K562 (cell line): ENCODE measurements at regions not wholly inside any gene's neighbourhood (a gene's known extent, or its start where the extent isn't known, plus 50 kb on each side); places are given as distances from the start of the nearest gene placed in this dataset.

Experiments used
- CTCF ChIP-seq, 3 experiments: IDR thresholded peaks in 2 of 3; conservative IDR thresholded peaks in 1 of 3; 2 replicates each; pipeline ENCODE4 v1.5.1; 2011 to 2012; ENCODE audit warnings: low read length in 3 of 3, mild to moderate bottlenecking in 3 of 3, control low read depth in 2 of 3, improper control_type of control experiment in 1 of 3, inconsistent platforms in 1 of 3, low read depth in 1 of 3, mixed read lengths in 1 of 3, moderate library complexity in 1 of 3; ENCODE audit not compliant: insufficient read depth in 2 of 3
- HCFC1 ChIP-seq: IDR thresholded peaks from 2 replicates; pipeline ENCODE4 v1.6.1; 2012; ENCODE audit warnings: low read depth, low read length, improper control_type of control experiment
- MAX ChIP-seq: sonication (generic); formaldehyde crosslinking; IDR thresholded peaks from 2 replicates; pipeline ENCODE4 v1.9.0; 2022; ENCODE audit warnings: mild to moderate bottlenecking, missing genetic modification reagents
- NELFE ChIP-seq: IDR thresholded peaks from 2 replicates; pipeline ENCODE4 v1.6.1; 2011; ENCODE audit warnings: mild to moderate bottlenecking; ENCODE audit not compliant: insufficient read depth, insufficient read length
- POLR2AphosphoS2 ChIP-seq: IDR thresholded peaks from 2 replicates; pipeline ENCODE4 v1.6.1; 2012; ENCODE audit warnings: low read length, improper control_type of control experiment
- SNAPC5 ChIP-seq: fragments of 250-450 bp; sonication (Bioruptor Pico); IDR thresholded peaks from 2 replicates; pipeline ENCODE4 v1.8.0; 2021; ENCODE audit warnings: moderate library complexity, mild to moderate bottlenecking, inconsistent platforms
- STAT5A ChIP-seq: IDR thresholded peaks from 2 replicates; pipeline ENCODE4 v1.6.1; 2012; ENCODE audit warnings: low read length, inconsistent platforms, borderline replicate concordance
- ZMIZ1 ChIP-seq, 2 experiments: fragments of 150-350 bp in 1 of 2; IDR thresholded peaks; 2 replicates each; pipeline ENCODE4 v1.6.1; 2012 to 2016; ENCODE audit warnings: low read depth in 2 of 2, low read length in 2 of 2, mild to moderate bottlenecking in 1 of 2, moderate library complexity in 1 of 2

- TF ChIP-seq STAT5A (no peak), ZMIZ1 (IDR thresholded peaks at IDR 0.05; ENCODE audit: low read depth in 2 of 2, low read length in 2 of 2) (no peak), CTCF (IDR thresholded peaks at IDR 0.05 in 2 of 3, conservative IDR thresholded peaks at IDR 0.05 in 1 of 3; ENCODE audit: insufficient read depth in 2 of 3, low read depth in 1 of 3, low read length in 3 of 3) (no peak), NELFE (no peak), HCFC1 (no peak), SNAPC5 (CRISPR knock-in tag) (no peak), POLR2AphosphoS2 (no peak), MAX (no peak)
These were observed 363.0 kb upstream of the FANCL start for GRCh38 chr2:58604096-58604495.
